ENCODE measurements at regions not wholly inside any gene's neighbourhood (a gene's known extent, or its start where the extent isn't known, plus 50 kb on each side); places are given as distances from the start of the nearest gene placed in this dataset.

- BruUV-seq (replicated peaks) = no TSS peak
- peaks cover 26% of the 10 kb centered on the region for H3K9me3 Mint-ChIP-seq (ENCODE audit: unreplicated experiment)
- TF ChIP-seq CTCF (IDR thresholded peaks at IDR 0.05; ENCODE audit: unreplicated experiment) = no peak
- CTCF ChIA-PET = no interaction called here
- intact Hi-C loops (cut with micrococcal nuclease) = no loop called here
- POLR2A ChIA-PET = interaction anchor here (1.1 kb wide), 1 partner anchor 105 kb away, joined by 3 read pairs; no protein-coding TSS in a partner anchor
- H3K4me1 Mint-ChIP-seq (ENCODE audit: insufficient read depth, unreplicated experiment) = no peaks in the 10 kb centered on the region
- no peaks in the 10 kb centered on the region for H3K36me3 Mint-ChIP-seq (ENCODE audit: insufficient read depth, unreplicated experiment)
- H3K27me3 Mint-ChIP-seq (ENCODE audit: insufficient read depth, unreplicated experiment) = no peaks in the 10 kb centered on the region
- no peak overlapping the region for H3K27ac Mint-ChIP-seq (ENCODE audit: low read depth, unreplicated experiment)
- peak; percentile 5 for DNase-seq (ENCODE audit: unreplicated experiment)
- no peak overlapping the region for H3K4me3 Mint-ChIP-seq (ENCODE audit: unreplicated experiment)
Observed at GRCh38 chr11:21710809-21711208, 482.1 kb upstream of the ANO5 start.

- no TSS peak for BruUV-seq (replicated peaks)
- POLR2A ChIA-PET = interaction anchor here (1.1 kb wide), 1 partner anchor 106 kb away, joined by 3 read pairs; no protein-coding TSS in a partner anchor
- CTCF ChIA-PET = no interaction called here
- intact Hi-C loops (cut with micrococcal nuclease) = no loop called here
- no peak for DNase-seq (ENCODE audit: unreplicated experiment)
- Mint-ChIP-seq H3K36me3 (ENCODE audit: insufficient read depth, unreplicated experiment) (no peaks in the 10 kb centered on the region), H3K4me3 (ENCODE audit: unreplicated experiment) (no peak overlapping the region), H3K9me3 (ENCODE audit: unreplicated experiment) (peaks cover 24% of the 10 kb centered on the region), H3K4me1 (ENCODE audit: insufficient read depth, unreplicated experiment) (no peaks in the 10 kb centered on the region), H3K27me3 (ENCODE audit: insufficient read depth, unreplicated experiment) (no peaks in the 10 kb centered on the region), H3K27ac (ENCODE audit: low read depth, unreplicated experiment) (no peak overlapping the region)
- no peak for TF ChIP-seq CTCF (IDR thresholded peaks at IDR 0.05; ENCODE audit: unreplicated experiment)
Observed at GRCh38 chr11:21711341-21711740, 481.5 kb upstream of the ANO5 start.

- H3K9me3 Mint-ChIP-seq (ENCODE audit: unreplicated experiment) = peaks cover 13% of the 10 kb centered on the region
- TF ChIP-seq CTCF (IDR thresholded peaks at IDR 0.05; ENCODE audit: unreplicated experiment) = no peak
- no peaks in the 10 kb centered on the region for H3K27me3 Mint-ChIP-seq (ENCODE audit: insufficient read depth, unreplicated experiment)
- DNase-seq (ENCODE audit: unreplicated experiment) = no peak
- H3K36me3 Mint-ChIP-seq (ENCODE audit: insufficient read depth, unreplicated experiment) = no peaks in the 10 kb centered on the region
- H3K27ac Mint-ChIP-seq (ENCODE audit: low read depth, unreplicated experiment) = no peak overlapping the region
- no TSS peak for BruUV-seq (replicated peaks)
- intact Hi-C loops (cut with micrococcal nuclease) = no loop called here
- no peaks in the 10 kb centered on the region for H3K4me1 Mint-ChIP-seq (ENCODE audit: insufficient read depth, unreplicated experiment)
- ChIA-PET POLR2A (no interaction called here), CTCF (no interaction called here)
- H3K4me3 Mint-ChIP-seq (ENCODE audit: unreplicated experiment) = no peak overlapping the region
Observed at GRCh38 chr11:21723678-21724077, 469.2 kb upstream of the ANO5 start.

GRCh38 chr11:21727102-21727501 is 465.8 kb upstream of the ANO5 start:
- intact Hi-C loops (cut with micrococcal nuclease) = no loop called here
- ChIA-PET POLR2A (no interaction called here), CTCF (no interaction called here)
- no TSS peak for BruUV-seq (replicated peaks)
- Mint-ChIP-seq H3K4me1 (ENCODE audit: insufficient read depth, unreplicated experiment) (no peaks in the 10 kb centered on the region), H3K9me3 (ENCODE audit: unreplicated experiment) (peaks cover 18% of the 10 kb centered on the region), H3K27me3 (ENCODE audit: insufficient read depth, unreplicated experiment) (no peaks in the 10 kb centered on the region), H3K36me3 (ENCODE audit: insufficient read depth, unreplicated experiment) (no peaks in the 10 kb centered on the region), H3K27ac (ENCODE audit: low read depth, unreplicated experiment) (no peak overlapping the region), H3K4me3 (ENCODE audit: unreplicated experiment) (no peak overlapping the region)
- no peak for TF ChIP-seq CTCF (IDR thresholded peaks at IDR 0.05; ENCODE audit: unreplicated experiment)
- DNase-seq (ENCODE audit: unreplicated experiment) = no peak
